IPS-NIHi11 (cell line): ENCODE measurements at regions not wholly inside any gene's neighbourhood (a gene's known extent, or its start where the extent isn't known, plus 50 kb on each side); places are given as distances from the start of the nearest gene placed in this dataset.
"Not testable (repeated sequence)": the region's sequence is repeated elsewhere in the genome, so short reads cannot be mapped to it uniquely, and the experiment has no call there.

Experiments used
- DNase-seq: peaks from one replicate; pipeline ENCODE4 v3.0.0; 2012; ENCODE audit warnings: mixed read lengths, low spot score

DNA sequence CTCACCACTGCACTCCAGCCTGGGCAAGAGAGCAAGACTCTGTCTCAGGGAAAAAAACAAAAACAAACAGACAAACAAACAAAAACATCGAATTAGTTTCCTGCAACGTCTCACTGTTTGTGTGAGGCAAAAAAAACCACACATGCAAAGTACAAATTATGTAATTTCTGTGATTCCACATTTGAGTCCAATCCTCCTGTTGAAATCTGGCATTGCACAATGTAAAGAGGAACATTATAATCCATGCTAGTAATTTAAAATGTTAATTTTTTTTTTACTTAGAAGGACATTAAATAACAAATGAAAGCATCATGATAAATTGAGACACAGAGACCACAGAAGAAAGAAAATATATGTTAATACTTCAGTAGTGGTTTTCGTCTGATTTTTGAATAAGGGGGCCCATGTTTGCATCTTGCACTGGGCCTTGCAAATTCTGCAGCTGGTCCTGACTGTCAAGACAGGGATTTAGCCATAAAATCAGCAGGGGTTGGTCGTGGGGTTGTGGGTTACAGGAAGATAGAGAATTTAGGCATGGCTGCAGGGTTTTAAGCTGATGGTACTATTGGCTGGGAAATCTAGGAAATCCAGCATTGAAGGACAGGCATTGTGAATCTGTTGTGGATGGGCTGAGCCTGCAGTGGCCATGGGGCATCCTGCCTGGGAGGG is 102.6 kb upstream of the ALDH3B2 start:
- no peak for DNase-seq

DNA sequence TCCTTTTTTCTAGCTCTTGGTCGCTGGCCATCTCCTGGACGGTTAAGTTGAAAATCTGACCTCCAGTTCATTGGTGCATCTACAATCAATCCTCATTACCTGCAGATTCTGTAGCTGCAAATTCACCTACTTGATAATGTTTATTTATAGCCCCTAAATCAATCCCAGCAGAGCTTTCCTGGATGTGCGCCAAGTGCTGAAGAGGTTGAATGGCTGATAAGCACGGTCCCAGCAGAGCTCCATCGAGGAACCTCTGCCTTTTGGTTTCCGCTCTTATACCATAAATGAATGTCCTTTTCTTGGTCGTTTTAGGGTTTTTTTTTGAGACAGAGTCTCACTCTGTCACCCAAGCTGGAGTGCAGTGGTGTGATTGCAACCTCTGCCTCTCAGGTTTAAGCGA is 99.8 kb upstream of the ALDH3B2 start:
- DNase-seq: not testable (repeated sequence)

DNA sequence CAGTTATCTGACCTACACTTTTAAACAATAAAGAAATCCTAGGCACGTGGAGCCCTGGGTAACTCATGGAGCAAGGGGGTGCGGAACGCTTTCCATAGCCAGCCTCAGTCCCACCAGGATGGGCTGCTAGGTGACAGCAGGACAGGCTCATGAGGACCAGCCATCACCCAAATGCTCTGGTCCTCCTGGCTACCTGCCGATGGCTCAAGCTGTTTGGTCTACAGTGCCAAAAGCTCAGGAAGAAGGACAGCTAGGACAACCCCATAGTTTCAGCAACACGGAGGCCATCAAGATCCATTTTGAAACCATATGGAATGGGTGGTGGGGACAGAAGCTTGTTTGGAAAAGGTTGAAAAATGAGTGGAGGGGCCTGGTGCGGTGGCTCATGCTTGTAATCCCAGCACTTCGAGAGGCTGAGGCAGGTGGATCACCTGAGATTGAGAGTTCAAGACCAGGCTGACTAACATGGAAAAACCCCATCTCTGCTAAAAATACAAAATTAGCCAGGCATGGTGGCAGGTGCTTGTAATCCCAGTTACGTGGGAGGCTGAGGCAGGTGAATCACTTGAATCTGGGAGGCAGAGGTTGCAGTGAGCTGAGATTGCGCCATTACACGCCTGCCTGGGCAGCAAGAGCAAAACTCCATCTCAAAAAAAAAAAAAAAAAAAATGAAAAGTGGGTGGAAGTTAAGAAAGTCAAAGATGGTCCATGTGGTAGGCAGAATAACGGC is 93.7 kb upstream of the ALDH3B2 start:
- DNase-seq: not testable (repeated sequence)

DNA sequence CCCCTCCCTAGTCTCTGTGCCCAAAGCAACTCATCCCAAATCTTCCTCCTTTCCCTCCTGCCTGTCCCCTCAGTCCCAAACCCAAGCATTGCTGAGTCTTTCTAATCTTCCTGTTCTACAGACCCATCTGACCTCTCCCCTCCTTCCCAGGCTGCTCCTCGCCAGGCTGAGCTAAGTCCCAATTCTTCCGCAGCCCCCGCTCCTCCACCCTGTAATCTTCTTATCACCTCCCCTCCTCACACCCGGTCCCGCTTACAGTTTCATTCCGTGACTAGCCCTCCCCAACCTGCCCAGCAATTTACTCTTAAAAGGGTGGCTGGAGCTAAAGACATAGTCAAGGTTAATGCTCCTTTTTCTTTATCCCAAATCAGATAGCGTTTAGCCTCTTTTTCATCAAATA is 86.8 kb upstream of the ALDH3B2 start:
- DNase-seq: not testable (repeated sequence)

DNA sequence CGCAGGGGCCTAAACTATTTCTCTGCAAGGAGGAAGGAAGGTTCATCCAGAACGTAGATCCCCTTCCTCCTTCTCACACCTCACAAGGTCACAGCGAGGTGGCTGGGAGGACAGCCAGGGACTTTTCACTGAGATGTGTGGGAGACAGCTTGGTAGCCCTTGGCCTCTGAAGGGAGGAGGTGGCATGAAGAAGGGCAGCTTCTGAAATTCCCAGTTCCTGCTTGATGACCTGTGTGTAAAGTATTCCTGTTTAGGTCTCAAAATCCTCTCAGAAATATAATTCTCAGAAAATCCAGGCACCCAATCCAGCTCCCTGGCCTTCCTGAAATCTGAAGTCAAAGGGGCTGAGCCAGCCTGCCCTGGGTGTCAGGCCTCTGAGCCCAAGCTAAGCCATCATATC is 84.9 kb upstream of the ALDH3B2 start:
- DNase-seq: not testable (repeated sequence)

DNA sequence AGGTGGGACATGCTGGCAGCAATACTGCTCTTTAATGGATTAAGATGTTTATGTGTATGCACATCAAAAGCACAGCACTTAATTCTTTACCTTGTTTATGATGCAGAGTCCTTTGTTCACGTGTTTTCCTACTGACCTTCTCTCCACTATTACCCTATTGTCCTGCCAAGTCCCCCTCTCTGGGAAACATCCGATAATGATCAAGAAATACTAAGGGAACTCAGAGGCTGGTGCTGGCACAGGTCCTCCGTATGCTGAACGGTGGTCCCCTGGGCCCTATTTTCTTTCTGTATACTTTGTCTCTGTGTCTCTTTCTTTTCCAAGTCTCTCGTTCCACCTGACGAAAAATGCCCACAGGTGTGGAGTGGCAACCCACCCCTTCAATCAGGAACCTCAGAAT is 84.0 kb upstream of the ALDH3B2 start:
- DNase-seq: not testable (repeated sequence)

DNA sequence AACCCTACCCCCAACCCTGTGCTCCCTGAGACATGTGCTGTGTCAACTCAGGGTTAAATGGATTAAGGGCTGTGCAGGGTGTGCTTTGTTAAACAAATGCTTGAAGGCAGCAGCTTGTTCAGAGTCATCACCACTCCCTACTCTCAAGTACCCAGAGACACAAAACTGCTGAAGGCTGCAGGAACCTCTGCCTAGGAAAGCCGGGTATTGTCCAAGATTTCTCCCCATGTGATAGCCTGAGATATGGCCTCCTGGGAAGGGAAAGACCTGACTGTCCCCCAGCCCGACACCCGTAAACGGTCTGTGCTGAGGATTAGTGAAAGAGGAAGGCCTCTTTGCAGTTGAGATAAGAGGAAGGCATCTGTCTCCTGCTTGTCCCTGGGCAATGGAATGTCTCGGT is 83.6 kb upstream of the ALDH3B2 start:
- DNase-seq: not testable (repeated sequence)

DNA sequence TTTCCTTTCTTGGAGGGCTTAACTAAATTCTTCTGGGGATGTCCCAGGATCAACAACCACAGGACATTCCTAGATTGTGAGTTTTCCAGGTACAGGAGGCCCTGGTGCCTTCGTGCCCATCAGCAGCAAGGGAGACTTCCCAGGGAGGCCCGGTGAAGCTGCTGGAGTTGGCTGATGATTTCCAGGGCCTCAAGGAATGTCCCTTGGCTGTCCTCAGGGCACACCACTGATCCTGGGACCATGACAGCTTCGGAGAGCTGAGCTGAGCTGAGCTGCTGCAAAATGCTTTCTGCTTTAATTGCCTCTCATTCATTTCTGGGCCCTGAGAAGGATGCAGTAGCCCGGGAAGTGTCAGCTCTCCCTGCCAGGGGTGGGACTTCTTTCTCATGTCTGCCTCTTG is 79.4 kb upstream of the ALDH3B2 start:
- DNase-seq: not testable (repeated sequence)

DNA sequence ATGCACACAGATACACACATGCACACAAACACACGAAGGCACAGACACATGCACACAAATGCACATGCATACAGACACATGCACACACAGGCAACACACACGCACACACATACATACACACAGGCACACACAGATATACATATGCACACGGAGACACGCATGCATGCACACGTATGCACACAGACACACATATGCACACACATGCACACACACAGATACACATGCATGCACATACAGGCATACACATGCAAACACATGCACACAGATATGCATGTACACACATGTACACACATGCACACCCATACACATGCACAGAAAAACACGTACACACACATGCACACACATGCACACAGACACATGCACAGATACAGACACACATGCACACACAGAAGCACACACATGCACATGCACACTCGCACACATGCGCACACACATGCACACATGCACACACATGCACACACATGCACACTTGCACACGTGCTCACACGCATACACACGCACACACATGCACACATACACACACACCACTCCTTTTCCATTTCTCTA is 70.8 kb upstream of the ALDH3B2 start:
- DNase-seq: no peak

DNA sequence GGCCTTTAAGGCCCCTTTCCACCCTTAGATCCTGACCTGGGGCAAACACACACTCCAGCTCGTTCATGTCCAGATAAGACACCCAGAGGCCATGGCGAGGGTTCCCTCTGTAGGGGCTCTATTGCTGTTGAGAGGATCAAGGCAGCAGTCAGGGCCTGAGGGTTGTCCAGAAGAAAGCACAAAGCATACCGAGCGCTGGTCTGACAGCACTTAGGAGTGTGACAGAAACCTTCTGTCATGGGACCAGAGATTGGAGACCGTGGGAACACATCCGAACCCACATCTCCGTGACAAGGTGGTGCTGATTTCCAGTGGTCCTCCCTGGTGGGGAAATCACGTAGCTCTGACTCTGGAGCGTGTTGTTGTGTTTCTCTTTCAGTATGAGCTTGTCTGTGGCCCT is 69.8 kb upstream of the ALDH3B2 start:
- not testable (repeated sequence) for DNase-seq

DNA sequence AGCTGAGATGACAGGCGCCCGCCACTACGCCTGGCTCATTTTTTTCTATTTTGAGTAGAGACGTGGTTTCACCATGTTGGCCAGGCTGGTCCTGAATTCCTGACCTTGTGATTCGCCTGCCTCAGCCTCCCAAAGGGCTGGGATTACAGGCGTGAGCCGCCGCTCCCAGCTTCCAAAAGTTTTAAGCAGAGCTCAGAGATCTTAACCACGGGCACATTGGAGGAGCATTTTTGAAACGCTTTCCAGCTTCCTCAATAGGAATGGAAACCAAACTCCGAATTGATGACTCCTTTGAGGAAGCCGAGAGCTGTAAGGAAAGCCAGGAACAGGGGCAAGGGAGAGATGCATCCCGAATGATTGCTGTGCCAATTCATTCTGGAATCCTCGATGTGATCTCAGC is 63.8 kb upstream of the ALDH3B2 start:
- not testable (repeated sequence) for DNase-seq

DNA sequence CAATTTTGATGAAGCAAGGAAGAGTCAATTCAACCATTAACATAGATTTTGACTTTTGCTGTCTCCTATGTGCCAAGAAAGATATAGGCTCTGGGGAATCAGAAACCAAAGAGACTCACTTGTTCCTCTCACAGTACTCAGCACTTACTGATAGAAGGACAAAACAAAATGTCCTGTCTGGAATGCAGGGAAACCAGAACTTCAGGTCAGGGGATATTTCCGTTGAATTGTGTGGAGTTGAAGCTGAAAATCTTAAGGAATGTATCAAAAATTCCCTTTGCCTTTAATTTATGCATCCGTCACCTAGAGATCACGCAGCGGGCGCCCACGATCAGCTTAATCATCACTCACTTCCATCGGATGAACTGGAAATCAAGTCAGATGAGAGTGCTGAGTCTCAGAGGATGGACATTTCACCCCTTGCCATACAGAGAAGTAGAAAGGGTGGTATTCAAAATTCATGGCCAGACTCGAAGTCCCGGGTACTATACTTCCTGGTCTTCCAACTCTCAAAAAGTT is 63.2 kb upstream of the ALDH3B2 start:
- DNase-seq: not testable (repeated sequence)

DNA sequence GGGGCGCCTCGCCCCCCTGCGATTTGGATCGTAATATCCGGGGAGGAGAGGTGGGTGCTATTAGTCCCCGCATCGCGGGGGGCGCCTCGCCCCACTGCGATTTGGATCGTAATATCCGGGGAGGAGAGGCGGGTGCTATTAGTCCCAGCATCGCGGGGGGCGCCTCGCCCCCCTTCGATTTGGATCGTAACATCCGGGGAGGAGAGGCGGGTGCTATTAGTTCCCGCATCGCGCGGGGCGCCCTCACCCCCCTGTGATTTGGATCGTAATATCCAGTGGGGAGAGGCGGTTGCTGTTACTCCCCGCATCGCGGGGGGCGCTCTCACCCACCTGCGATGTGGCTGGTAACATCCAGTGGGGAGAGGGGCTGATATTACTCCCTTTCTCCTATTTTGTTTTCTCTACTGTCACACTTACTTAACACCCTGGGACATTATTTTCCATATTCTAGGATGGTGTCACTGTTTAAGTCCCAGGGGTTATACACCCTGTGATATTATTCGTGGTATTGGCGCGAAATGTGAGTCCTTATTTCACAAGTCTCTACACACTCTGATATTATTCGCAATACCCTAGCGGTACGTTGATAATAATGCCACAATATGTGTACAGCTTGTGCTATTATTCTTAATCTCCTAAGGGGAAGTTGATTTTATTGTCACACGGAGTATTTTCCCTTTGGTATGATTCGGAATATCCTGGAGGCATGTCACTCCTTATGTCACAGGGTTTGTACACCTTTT is 57.8 kb upstream of the ALDH3B2 start:
- peak; percentile 50 for DNase-seq

DNA sequence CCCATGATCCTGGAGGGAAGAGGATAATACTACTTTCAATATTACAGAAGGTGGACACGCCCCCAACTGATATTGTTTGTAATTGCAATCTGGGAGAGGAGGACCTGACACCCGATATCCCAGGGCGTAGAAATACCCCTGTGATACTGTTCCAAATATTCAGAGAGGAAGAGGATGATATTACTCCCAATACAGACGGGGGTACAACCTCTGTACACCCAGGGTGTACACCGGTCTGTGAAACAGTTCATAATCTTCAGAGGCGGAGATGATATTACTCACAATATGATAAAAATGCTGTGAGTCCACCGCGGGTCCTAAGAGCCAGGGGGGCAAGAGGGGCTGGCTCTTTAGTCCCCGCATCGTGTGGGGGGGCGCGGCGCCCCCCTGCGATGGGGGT is 57.2 kb upstream of the ALDH3B2 start:
- DNase-seq: no peak

DNA sequence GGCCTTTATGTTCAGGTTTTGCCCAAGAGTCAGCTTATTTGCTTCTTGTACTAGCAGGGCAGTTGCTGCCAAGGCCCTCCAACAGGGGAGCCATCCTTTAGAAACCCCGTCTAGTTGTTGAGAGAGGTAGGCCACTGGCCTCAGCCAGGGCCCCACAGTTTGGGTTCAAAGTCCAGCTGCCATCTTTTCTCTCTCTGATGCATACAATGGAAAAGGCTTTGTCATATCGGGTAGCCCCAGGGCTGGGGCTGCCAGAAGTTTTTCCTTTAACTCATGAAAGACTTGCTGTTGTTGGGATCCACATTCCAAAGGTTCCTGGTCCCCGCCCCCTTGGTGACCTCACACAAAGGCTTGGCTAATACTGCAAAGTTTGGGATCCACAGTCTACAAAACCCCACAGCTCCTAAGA is 53.7 kb upstream of the ALDH3B2 start:
- not testable (repeated sequence) for DNase-seq

DNA sequence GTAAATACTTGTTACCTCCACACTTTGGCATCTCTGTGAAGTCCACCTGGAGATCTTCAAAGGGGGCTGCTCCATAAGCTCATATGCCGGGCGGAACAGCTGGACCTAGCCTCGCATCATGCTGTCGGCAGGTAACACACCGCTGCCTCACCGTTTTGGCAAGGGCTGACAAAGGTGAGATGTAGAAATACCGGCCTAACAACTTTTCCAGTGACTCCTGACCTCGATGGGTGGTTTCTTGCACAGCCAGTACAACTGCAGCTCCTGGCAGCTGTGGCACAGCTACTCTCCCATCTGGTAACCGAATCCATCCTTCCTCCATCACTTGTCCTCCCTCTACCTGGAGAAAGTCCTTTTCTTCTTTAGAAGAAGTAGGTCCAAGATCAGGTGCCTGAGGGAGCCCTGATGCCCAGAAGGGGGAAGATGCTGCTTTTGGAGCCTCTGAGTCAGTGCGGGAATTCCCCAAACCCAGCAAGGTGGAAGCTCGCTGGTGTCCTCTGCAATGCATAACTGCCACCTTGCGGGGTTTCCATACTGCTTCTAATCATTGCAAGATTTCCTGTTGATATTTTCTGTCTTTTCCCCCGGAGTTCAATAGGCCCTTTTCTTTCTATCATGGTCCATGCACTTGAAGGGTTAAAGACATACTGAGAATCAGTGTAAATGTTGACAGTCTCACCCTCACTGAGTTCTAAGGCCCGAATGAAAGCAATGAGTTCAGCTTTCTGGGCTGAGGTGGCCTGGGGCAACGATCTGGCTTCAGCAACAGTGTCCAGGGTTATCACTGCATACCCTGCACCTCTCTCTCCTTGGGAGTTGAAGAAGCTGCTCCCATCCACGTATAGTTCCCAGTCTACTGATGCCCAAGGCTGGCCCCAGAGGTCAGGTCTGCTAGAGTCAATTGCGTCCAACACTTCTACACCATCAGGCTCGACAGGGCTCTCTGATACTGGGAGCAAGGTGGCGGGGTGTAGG is 52.9 kb upstream of the ALDH3B2 start:
- DNase-seq: not testable (repeated sequence)
